H9 (cell line): ENCODE measurements at regions not wholly inside any gene's neighbourhood (a gene's known extent, or its start where the extent isn't known, plus 50 kb on each side); places are given as distances from the start of the nearest gene placed in this dataset.

ENCODE experiments used
- DNase-seq: peaks from one replicate; pipeline ENCODE4 v3.0.0-alpha.2; 2017
- H2AFZ ChIP-seq: one replicate; pipeline ENCODE4 v1.6.1; 2013; ENCODE audit warnings: mild to moderate bottlenecking, low read length, control low read depth, moderate library complexity
- H2AK5ac ChIP-seq: 2 replicates; pipeline ENCODE4 v1.6.1; 2013; ENCODE audit warnings: low read length, control low read depth, mixed read lengths; ENCODE audit not compliant: insufficient read length
- H2BK120ac ChIP-seq: one replicate; pipeline ENCODE4 v1.6.1; 2013; ENCODE audit warnings: low read depth, mild to moderate bottlenecking, low read length, control low read depth, inconsistent platforms; ENCODE audit not compliant: poor library complexity, severe bottlenecking
- H2BK12ac ChIP-seq: 2 replicates; pipeline ENCODE4 v1.6.1; 2013; ENCODE audit warnings: low read length, control low read depth, mixed read lengths, low read depth; ENCODE audit not compliant: insufficient read length
- H2BK15ac ChIP-seq: 2 replicates; pipeline ENCODE4 v1.6.1; 2013; ENCODE audit warnings: low read depth, low read length, control low read depth
- H2BK20ac ChIP-seq: one replicate; pipeline ENCODE4 v1.6.1; 2013; ENCODE audit warnings: low read depth, mild to moderate bottlenecking, low read length, control low read depth, inconsistent platforms; ENCODE audit not compliant: poor library complexity, severe bottlenecking
- H2BK5ac ChIP-seq: 2 replicates; pipeline ENCODE4 v1.6.1; 2013; ENCODE audit warnings: low read length, control low read depth, mixed read lengths; ENCODE audit not compliant: insufficient read length
- H3K14ac ChIP-seq: 2 replicates; pipeline ENCODE4 v1.6.1; 2013; ENCODE audit warnings: low read length, control low read depth; ENCODE audit not compliant: insufficient read depth
- H3K18ac ChIP-seq: 2 replicates; pipeline ENCODE4 v1.6.1; 2013; ENCODE audit warnings: low read depth, mild to moderate bottlenecking, mixed read lengths, low read length, control low read depth; ENCODE audit not compliant: insufficient read length
- H3K23ac ChIP-seq: 2 replicates; pipeline ENCODE4 v1.6.1; 2013; ENCODE audit warnings: low read length, control low read depth, mixed read lengths, low read depth; ENCODE audit not compliant: insufficient read length
- H3K23me2 ChIP-seq: 2 replicates; pipeline ENCODE4 v1.6.1; 2013; ENCODE audit warnings: low read depth, mild to moderate bottlenecking, mixed read lengths, low read length, control low read depth; ENCODE audit not compliant: insufficient read length, poor library complexity, severe bottlenecking
- H3K27ac ChIP-seq: 2 replicates; pipeline ENCODE4 v1.5.1; 2013; ENCODE audit warnings: low read length, control low read depth, mixed read lengths, low read depth; ENCODE audit not compliant: insufficient read length
- H3K27me3 ChIP-seq: 2 replicates; pipeline ENCODE4 v1.6.1; 2013; ENCODE audit warnings: low read length, control low read depth, inconsistent platforms; ENCODE audit not compliant: insufficient read depth
- H3K4ac ChIP-seq: 2 replicates; pipeline ENCODE4 v1.6.1; 2013; ENCODE audit warnings: low read depth, mild to moderate bottlenecking, control low read depth, inconsistent platforms, low read length, moderate library complexity
- H3K4me1 ChIP-seq: 2 replicates; pipeline ENCODE4 v1.6.1; 2013; ENCODE audit warnings: low read length, control low read depth, inconsistent platforms; ENCODE audit not compliant: insufficient read depth
- H3K4me2 ChIP-seq: 2 replicates; pipeline ENCODE4 v1.6.1; 2013; ENCODE audit warnings: low read length, control low read depth, mixed read lengths; ENCODE audit not compliant: insufficient read length, insufficient read depth
- H3K56ac ChIP-seq: 2 replicates; pipeline ENCODE4 v1.6.1; 2013; ENCODE audit warnings: low read depth, mild to moderate bottlenecking, mixed read lengths, low read length, control low read depth; ENCODE audit not compliant: insufficient read length
- H3K79me1 ChIP-seq: 2 replicates; pipeline ENCODE4 v1.6.1; 2013; ENCODE audit warnings: low read depth, mild to moderate bottlenecking, moderate library complexity, low read length, control low read depth, inconsistent platforms; ENCODE audit not compliant: insufficient read depth, poor library complexity, severe bottlenecking
- H3K79me2 ChIP-seq: 2 replicates; pipeline ENCODE4 v1.6.1; 2013; ENCODE audit warnings: low read length, control low read depth, inconsistent platforms; ENCODE audit not compliant: insufficient read depth
- H3K9ac ChIP-seq: 2 replicates; pipeline ENCODE4 v1.6.1; 2013; ENCODE audit warnings: low read length, control low read depth, mixed read lengths; ENCODE audit not compliant: insufficient read length; ENCODE audit errors: extremely low read depth
- H3K9me3 ChIP-seq: one replicate; pipeline ENCODE4 v1.6.1; 2013; ENCODE audit warnings: low read depth, low read length, inconsistent platforms; ENCODE audit not compliant: control insufficient read depth
- H3T11ph ChIP-seq: one replicate; pipeline ENCODE4 v1.6.1; 2013; ENCODE audit warnings: mild to moderate bottlenecking, low read length, control low read depth, inconsistent platforms
- H4K20me1 ChIP-seq: one replicate; pipeline ENCODE4 v1.6.1; 2013; ENCODE audit not compliant: control insufficient read depth, insufficient read length, insufficient read depth
- H4K5ac ChIP-seq: 2 replicates; pipeline ENCODE4 v1.6.1; 2013; ENCODE audit warnings: low read depth, mild to moderate bottlenecking, mixed read lengths, low read length, control low read depth; ENCODE audit not compliant: insufficient read length
- H4K8ac ChIP-seq: replicated peaks from 2 replicates; pipeline ENCODE4 v1.6.1; 2013; ENCODE audit warnings: low read length, control low read depth, mixed read lengths, low read depth; ENCODE audit not compliant: insufficient read length
- H4K91ac ChIP-seq: 2 replicates; pipeline ENCODE4 v1.6.1; 2013; ENCODE audit warnings: low read depth, mild to moderate bottlenecking, moderate library complexity, mixed read lengths, low read length, control low read depth; ENCODE audit not compliant: insufficient read length
- H3K27ac Mint-ChIP-seq, 3 experiments: 2 replicates in 2 of 3; 3 replicates in 1 of 3; pipeline ENCODE4 v1.8.0; 2020 to 2021; ENCODE audit warnings: mixed read lengths in 3 of 3, mild to moderate bottlenecking in 1 of 3, moderate library complexity in 1 of 3
- H3K27me3 Mint-ChIP-seq: 2 replicates; pipeline ENCODE4 v1.8.0; 2021; ENCODE audit warnings: low read depth, mild to moderate bottlenecking, moderate library complexity, mixed read lengths
- H3K36me3 Mint-ChIP-seq, 3 experiments: 2 replicates in 2 of 3; 3 replicates in 1 of 3; pipeline ENCODE4 v1.8.0; 2020 to 2021; ENCODE audit warnings: low read depth in 3 of 3, mixed read lengths in 3 of 3; ENCODE audit not compliant: insufficient read depth in 1 of 3
- H3K4me1 Mint-ChIP-seq, 2 experiments: 2 replicates each; pipeline ENCODE4 v1.8.0; 2020; ENCODE audit warnings: mixed read lengths in 2 of 2
- H3K4me3 Mint-ChIP-seq, 2 experiments: 2 replicates in 1 of 2; 3 replicates in 1 of 2; pipeline ENCODE4 v1.8.0; 2020 to 2021; ENCODE audit warnings: mild to moderate bottlenecking in 2 of 2, mixed read lengths in 2 of 2, moderate library complexity in 1 of 2
- H3K9me3 Mint-ChIP-seq, 2 experiments: 2 replicates in 1 of 2; 3 replicates in 1 of 2; pipeline ENCODE4 v1.8.0; 2020; ENCODE audit warnings: mild to moderate bottlenecking in 2 of 2, mixed read lengths in 2 of 2, moderate library complexity in 1 of 2
- CTCF ChIP-seq: fragments of 200-600 bp; sonication (generic); conservative IDR thresholded peaks from 3 replicates; pipeline ENCODE4 v1.8.0; 2021; ENCODE audit warnings: antibody characterized with exemption, mild to moderate bottlenecking
- WGBS: extraction: QIAGEN DNeasy Blood & Tissue Kit; methylation state at CpG from one replicate; pipeline ENCODE4 v1.1.7; 2013; ENCODE audit warnings: missing lambda C conversion rate, low lambda C conversion rate, mixed read lengths; ENCODE audit not compliant: insufficient read length; ENCODE audit errors: extremely low coverage; 5-methylcytosine and 5-hydroxymethylcytosine counted together

- no peak overlapping the region for H3K4me3 Mint-ChIP-seq
- no peak overlapping the region for H3T11ph ChIP-seq
- no peak overlapping the region for H4K5ac ChIP-seq
- H3K23ac ChIP-seq = no peak overlapping the region
- peak; percentile 40 for TF ChIP-seq CTCF
- no peak overlapping the region for H2BK5ac ChIP-seq
- H3K27me3 Mint-ChIP-seq = no peaks in the 10 kb centered on the region
- peaks cover 3% of the 10 kb centered on the region for H4K20me1 ChIP-seq
- H3K27ac ChIP-seq = no peak overlapping the region
- H2BK20ac ChIP-seq = no peak overlapping the region
- H3K79me2 ChIP-seq = no peaks in the 10 kb centered on the region
- no peak overlapping the region for H4K91ac ChIP-seq
- H2BK12ac ChIP-seq = no peak overlapping the region
- no peak overlapping the region for H3K27ac Mint-ChIP-seq
- no peaks in the 10 kb centered on the region for H3K23me2 ChIP-seq
- no peaks in the 10 kb centered on the region for H3K27me3 ChIP-seq
- H2BK15ac ChIP-seq = no peak overlapping the region
- H3K9me3 Mint-ChIP-seq = no peaks in the 10 kb centered on the region
- H2AFZ ChIP-seq = no peak overlapping the region
- H3K4me1 Mint-ChIP-seq = peaks cover 4 to 5% of the 10 kb centered on the region in 2 experiments; a peak in 2 of 4 replicates
- no peaks in the 10 kb centered on the region for H3K9me3 ChIP-seq
- H3K4ac ChIP-seq = no peak overlapping the region
- no peak overlapping the region for H3K56ac ChIP-seq
- DNase-seq = no peak
- no peaks in the 10 kb centered on the region for H3K79me1 ChIP-seq
- H2AK5ac ChIP-seq = no peak overlapping the region
- H3K4me2 ChIP-seq = no peak overlapping the region
- H3K36me3 Mint-ChIP-seq = no peaks in the 10 kb centered on the region
- no peak overlapping the region for H3K18ac ChIP-seq
- no peak overlapping the region for H2BK120ac ChIP-seq
- H3K14ac ChIP-seq = no peak overlapping the region
- peaks cover 4% of the 10 kb centered on the region; the same call in 1 of the 2 replicates for H3K4me1 ChIP-seq
- no peak overlapping the region for H4K8ac ChIP-seq
- no peak overlapping the region for H3K9ac ChIP-seq
- no CpG with 5 or more reads among the region's 1 CpG for WGBS
Observed at GRCh38 chr2:58708565-58708964, 467.4 kb upstream of the FANCL start.
